SU-DHL-6 (cell line): ENCODE measurements at regions not wholly inside any gene's neighbourhood (a gene's known extent, or its start where the extent isn't known, plus 50 kb on each side); places are given as distances from the start of the nearest gene placed in this dataset.

Experiments used
- EZH2phosphoT487 ChIP-seq: fragments of 200-600 bp; sonication (generic), shearing (Covaris generic); conservative IDR thresholded peaks from 2 replicates; pipeline ENCODE4 v1.6.1; 2018; ENCODE audit warnings: mild to moderate bottlenecking, antibody characterized with exemption, low read length, moderate library complexity, mixed read lengths
- TF ChIP-seq, protein P1 (sequence below): fragments of 200-600 bp; sonication (generic); IDR thresholded peaks from one replicate; pipeline ENCODE4 v1.5.1; 2017; ENCODE audit warnings: antibody characterized with exemption, mild to moderate bottlenecking, low read length, moderate library complexity; ENCODE audit not compliant: insufficient read depth, poor library complexity, severe bottlenecking

DNA sequence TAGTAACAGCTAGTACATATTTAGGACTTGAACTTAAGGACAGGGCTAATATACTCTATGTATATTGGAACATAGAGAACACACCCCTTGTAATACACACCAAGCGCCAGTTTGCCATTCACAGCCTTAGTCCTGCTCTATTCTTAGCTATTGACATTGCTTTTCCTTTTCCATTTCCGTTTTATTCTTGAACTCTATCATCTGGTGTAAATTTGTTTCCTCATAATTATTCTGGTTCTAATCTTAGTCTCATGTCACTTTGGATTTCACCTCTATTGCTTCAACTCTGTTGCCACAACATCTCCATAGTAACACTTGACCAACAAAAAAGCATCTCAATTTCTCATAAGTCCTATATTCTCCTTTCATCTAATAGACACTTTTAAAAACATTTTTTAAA, 225.7 kb downstream of the PHLDA1 start:
- TF ChIP-seq, protein P1, sequence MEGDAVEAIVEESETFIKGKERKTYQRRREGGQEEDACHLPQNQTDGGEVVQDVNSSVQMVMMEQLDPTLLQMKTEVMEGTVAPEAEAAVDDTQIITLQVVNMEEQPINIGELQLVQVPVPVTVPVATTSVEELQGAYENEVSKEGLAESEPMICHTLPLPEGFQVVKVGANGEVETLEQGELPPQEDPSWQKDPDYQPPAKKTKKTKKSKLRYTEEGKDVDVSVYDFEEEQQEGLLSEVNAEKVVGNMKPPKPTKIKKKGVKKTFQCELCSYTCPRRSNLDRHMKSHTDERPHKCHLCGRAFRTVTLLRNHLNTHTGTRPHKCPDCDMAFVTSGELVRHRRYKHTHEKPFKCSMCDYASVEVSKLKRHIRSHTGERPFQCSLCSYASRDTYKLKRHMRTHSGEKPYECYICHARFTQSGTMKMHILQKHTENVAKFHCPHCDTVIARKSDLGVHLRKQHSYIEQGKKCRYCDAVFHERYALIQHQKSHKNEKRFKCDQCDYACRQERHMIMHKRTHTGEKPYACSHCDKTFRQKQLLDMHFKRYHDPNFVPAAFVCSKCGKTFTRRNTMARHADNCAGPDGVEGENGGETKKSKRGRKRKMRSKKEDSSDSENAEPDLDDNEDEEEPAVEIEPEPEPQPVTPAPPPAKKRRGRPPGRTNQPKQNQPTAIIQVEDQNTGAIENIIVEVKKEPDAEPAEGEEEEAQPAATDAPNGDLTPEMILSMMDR = no peak
- no peak for TF ChIP-seq EZH2phosphoT487
